Endodermal cell (in vitro differentiated cells): ENCODE measurements at regions not wholly inside any gene's neighbourhood (a gene's known extent, or its start where the extent isn't known, plus 50 kb on each side); places are given as distances from the start of the nearest gene placed in this dataset.

Source experiments
- DNase-seq: peaks from one replicate; pipeline ENCODE4 v3.0.0-alpha.2; 2017
- H3K27ac ChIP-seq: 2 replicates; pipeline ENCODE4 v1.5.1; 2013; ENCODE audit warnings: mild to moderate bottlenecking, low read depth, low read length, moderate library complexity
- H3K27me3 ChIP-seq: 2 replicates; pipeline ENCODE4 v1.6.1; 2013; ENCODE audit warnings: mild to moderate bottlenecking, low read length, moderate library complexity; ENCODE audit not compliant: insufficient read depth, control insufficient read depth, poor library complexity, severe bottlenecking
- H3K36me3 ChIP-seq: 2 replicates; pipeline ENCODE4 v1.7.0; 2013; ENCODE audit warnings: mild to moderate bottlenecking, low read length, moderate library complexity; ENCODE audit not compliant: control insufficient read depth, insufficient read depth
- H3K4me1 ChIP-seq: one replicate; pipeline ENCODE4 v1.7.0; 2013; ENCODE audit warnings: low read length; ENCODE audit not compliant: control insufficient read depth, insufficient read depth
- H3K4me3 ChIP-seq: 2 replicates; pipeline ENCODE4 v1.5.1; 2013; ENCODE audit warnings: mild to moderate bottlenecking, low read length, moderate library complexity
- H3K9ac ChIP-seq: 2 replicates; pipeline ENCODE4 v1.6.1; 2013; ENCODE audit warnings: mild to moderate bottlenecking, low read length, moderate library complexity; ENCODE audit not compliant: poor library complexity, severe bottlenecking; ENCODE audit errors: extremely low read depth
- H3K9me3 ChIP-seq: 2 replicates; pipeline ENCODE4 v1.6.1; 2013; ENCODE audit warnings: mild to moderate bottlenecking, low read length, moderate library complexity; ENCODE audit not compliant: control insufficient read depth
- H3K27ac Mint-ChIP-seq: 2 replicates; pipeline ENCODE4 v1.8.0; 2020; ENCODE audit warnings: mixed read lengths
- H3K27me3 Mint-ChIP-seq: 2 replicates; pipeline ENCODE4 v1.8.0; 2021; ENCODE audit warnings: mild to moderate bottlenecking, mixed read lengths; ENCODE audit not compliant: insufficient read depth
- H3K36me3 Mint-ChIP-seq: 2 replicates; pipeline ENCODE4 v1.8.0; 2020; ENCODE audit warnings: low read depth, mixed read lengths
- H3K4me1 Mint-ChIP-seq: 2 replicates; pipeline ENCODE4 v1.8.0; 2020; ENCODE audit warnings: mixed read lengths
- H3K4me3 Mint-ChIP-seq: 2 replicates; pipeline ENCODE4 v1.8.0; 2020; ENCODE audit warnings: mild to moderate bottlenecking, moderate library complexity, mixed read lengths
- H3K9me3 Mint-ChIP-seq: 2 replicates; pipeline ENCODE4 v1.8.0; 2020; ENCODE audit warnings: mild to moderate bottlenecking, mixed read lengths
- CTCF ChIP-seq: fragments of 200-600 bp; sonication (generic); conservative IDR thresholded peaks from 2 replicates; pipeline ENCODE4 v1.5.0; 2021; ENCODE audit warnings: antibody characterized with exemption, mild to moderate bottlenecking
- WGBS, 2 experiments: methylation state at CpG; one replicate each; pipeline versions ENCODE4 v1.1.5 to v1.1.7; 2013; ENCODE audit warnings: missing lambda C conversion rate in 2 of 2, mixed read lengths in 1 of 2; ENCODE audit not compliant: insufficient coverage in 1 of 2, insufficient read length in 1 of 2; 5-methylcytosine and 5-hydroxymethylcytosine counted together

- no peak for TF ChIP-seq CTCF
- Histone ChIP-seq H3K27me3 (no peaks in the 10 kb centered on the region), H3K4me1 (no peaks in the 10 kb centered on the region), H3K27ac (no peak overlapping the region), H3K9ac (no peak overlapping the region), H3K9me3 (no peaks in the 10 kb centered on the region), H3K4me3 (no peak overlapping the region), H3K36me3 (no peaks in the 10 kb centered on the region)
- Mint-ChIP-seq H3K4me1 (no peaks in the 10 kb centered on the region), H3K4me3 (no peak overlapping the region), H3K27ac (no peak overlapping the region), H3K36me3 (no peaks in the 10 kb centered on the region), H3K9me3 (peaks cover 51% of the 10 kb centered on the region), H3K27me3 (peaks cover 3% of the 10 kb centered on the region)
- no peak for DNase-seq
- WGBS, 2 experiments: 95% methylated on average over 4 of the region's 4 CpGs; no CpG with 5 or more reads in 1 of the 2 experiments
Observed at GRCh38 chrX:47748576-47748975, 88.1 kb upstream of the ZNF81 start.

- DNase-seq: no peak
- Histone ChIP-seq H3K9ac (no peak overlapping the region), H3K27ac (no peak overlapping the region), H3K27me3 (no peaks in the 10 kb centered on the region), H3K9me3 (no peaks in the 10 kb centered on the region), H3K4me1 (no peaks in the 10 kb centered on the region), H3K36me3 (no peaks in the 10 kb centered on the region), H3K4me3 (no peak overlapping the region)
- Mint-ChIP-seq H3K27me3 (peaks cover 3% of the 10 kb centered on the region), H3K36me3 (no peaks in the 10 kb centered on the region), H3K27ac (no peak overlapping the region), H3K4me3 (no peak overlapping the region), H3K9me3 (peaks cover 45% of the 10 kb centered on the region), H3K4me1 (no peaks in the 10 kb centered on the region)
- WGBS, 2 experiments: 43 to 80% methylated on average over 1 to 3 of the region's 3 CpGs
- no peak for TF ChIP-seq CTCF
Observed at GRCh38 chrX:47746446-47746845, 87.5 kb upstream of the UXT start.

- H3K4me3 ChIP-seq: no peak overlapping the region
- no peak for DNase-seq
- Mint-ChIP-seq H3K27me3 (peaks cover 3% of the 10 kb centered on the region), H3K9me3 (peaks cover 42% of the 10 kb centered on the region), H3K4me3 (no peak overlapping the region), H3K27ac (no peak overlapping the region), H3K4me1 (no peaks in the 10 kb centered on the region), H3K36me3 (no peaks in the 10 kb centered on the region)
- no peak overlapping the region for H3K9ac ChIP-seq
- no peaks in the 10 kb centered on the region for H3K4me1 ChIP-seq
- 100% methylated on average over 1 of the region's 1 CpG; no CpG with 5 or more reads in 1 of the 2 experiments for WGBS, 2 experiments
- no peaks in the 10 kb centered on the region for H3K36me3 ChIP-seq
- H3K27me3 ChIP-seq: no peaks in the 10 kb centered on the region
- no peaks in the 10 kb centered on the region for H3K9me3 ChIP-seq
- no peak for TF ChIP-seq CTCF
- H3K27ac ChIP-seq: no peak overlapping the region
Observed at GRCh38 chrX:47745416-47745815, 86.4 kb upstream of the UXT start.
